Ishikawa (cell line): ENCODE measurements at regions not wholly inside any gene's neighbourhood (a gene's known extent, or its start where the extent isn't known, plus 50 kb on each side); places are given as distances from the start of the nearest gene placed in this dataset.

Experiments used
- CEBPB ChIP-seq: IDR thresholded peaks from 2 replicates; pipeline ENCODE4 v1.6.1; 2012
- CREB1 ChIP-seq: IDR thresholded peaks from 2 replicates; pipeline ENCODE4 v1.6.1; 2012; ENCODE audit warnings: low read depth
- EGR1 ChIP-seq: IDR thresholded peaks from 2 replicates; pipeline ENCODE4 v1.6.1; 2012
- EP300 ChIP-seq: IDR thresholded peaks from 2 replicates; pipeline ENCODE4 v1.6.1; 2012; ENCODE audit warnings: borderline replicate concordance
- FOXM1 ChIP-seq: IDR thresholded peaks from 2 replicates; pipeline ENCODE4 v1.6.1; 2012; ENCODE audit warnings: low read depth, borderline replicate concordance
- NFIC ChIP-seq: IDR thresholded peaks from 2 replicates; pipeline ENCODE4 v1.6.1; 2012
- RAD21 ChIP-seq: IDR thresholded peaks from 2 replicates; pipeline ENCODE4 v1.6.1; 2012; ENCODE audit warnings: low read depth
- TAF1 ChIP-seq: IDR thresholded peaks from 2 replicates; pipeline ENCODE4 v1.6.1; 2012; ENCODE audit warnings: low read depth, mild to moderate bottlenecking
- TCF12 ChIP-seq: IDR thresholded peaks from 2 replicates; pipeline ENCODE4 v1.6.1; 2012; ENCODE audit warnings: low read depth
- TEAD4 ChIP-seq: IDR thresholded peaks from 2 replicates; pipeline ENCODE4 v1.6.1; 2012
- YY1 ChIP-seq: IDR thresholded peaks from 2 replicates; pipeline ENCODE4 v1.6.1; 2012; ENCODE audit warnings: low read depth
- ZBTB7A ChIP-seq: IDR thresholded peaks from 2 replicates; pipeline ENCODE4 v1.6.1; 2012; ENCODE audit warnings: low read depth
- TF ChIP-seq, protein P1 (sequence below): IDR thresholded peaks from 2 replicates; pipeline ENCODE4 v1.6.1; 2012
- TF ChIP-seq, protein P2 (sequence below): IDR thresholded peaks from 2 replicates; pipeline ENCODE4 v1.6.1; 2012; ENCODE audit warnings: low read depth, mild to moderate bottlenecking
- TF ChIP-seq, protein P3 (sequence below): IDR thresholded peaks from 2 replicates; pipeline ENCODE4 v1.6.1; 2012

DNA sequence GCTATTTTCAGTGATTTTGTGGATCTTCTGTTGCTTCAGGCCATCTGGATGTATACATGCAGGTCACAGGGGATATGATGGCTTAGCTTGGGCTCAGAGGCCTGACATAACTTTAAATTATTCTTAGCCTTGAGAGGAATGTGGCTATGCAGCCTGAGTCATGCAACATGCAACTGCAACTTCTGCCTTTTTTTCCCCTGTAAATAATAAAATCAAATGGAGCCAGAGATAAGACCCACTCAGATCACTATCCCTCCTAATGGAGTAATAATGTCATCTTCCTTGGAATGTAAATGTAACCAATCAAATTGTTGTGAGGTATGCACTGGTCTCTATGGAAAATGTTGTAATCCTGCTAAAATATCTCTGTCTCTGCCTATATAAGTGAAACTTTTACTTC lies 54.9 kb downstream of the MAGEB17 start:
- TF ChIP-seq, protein P1, sequence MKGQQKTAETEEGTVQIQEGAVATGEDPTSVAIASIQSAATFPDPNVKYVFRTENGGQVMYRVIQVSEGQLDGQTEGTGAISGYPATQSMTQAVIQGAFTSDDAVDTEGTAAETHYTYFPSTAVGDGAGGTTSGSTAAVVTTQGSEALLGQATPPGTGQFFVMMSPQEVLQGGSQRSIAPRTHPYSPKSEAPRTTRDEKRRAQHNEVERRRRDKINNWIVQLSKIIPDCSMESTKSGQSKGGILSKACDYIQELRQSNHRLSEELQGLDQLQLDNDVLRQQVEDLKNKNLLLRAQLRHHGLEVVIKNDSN, result no peak
- no peak for TF ChIP-seq TCF12
- no peak for TF ChIP-seq CREB1
- TF ChIP-seq NFIC, result no peak
- no peak for TF ChIP-seq TEAD4
- TF ChIP-seq, protein P2, sequence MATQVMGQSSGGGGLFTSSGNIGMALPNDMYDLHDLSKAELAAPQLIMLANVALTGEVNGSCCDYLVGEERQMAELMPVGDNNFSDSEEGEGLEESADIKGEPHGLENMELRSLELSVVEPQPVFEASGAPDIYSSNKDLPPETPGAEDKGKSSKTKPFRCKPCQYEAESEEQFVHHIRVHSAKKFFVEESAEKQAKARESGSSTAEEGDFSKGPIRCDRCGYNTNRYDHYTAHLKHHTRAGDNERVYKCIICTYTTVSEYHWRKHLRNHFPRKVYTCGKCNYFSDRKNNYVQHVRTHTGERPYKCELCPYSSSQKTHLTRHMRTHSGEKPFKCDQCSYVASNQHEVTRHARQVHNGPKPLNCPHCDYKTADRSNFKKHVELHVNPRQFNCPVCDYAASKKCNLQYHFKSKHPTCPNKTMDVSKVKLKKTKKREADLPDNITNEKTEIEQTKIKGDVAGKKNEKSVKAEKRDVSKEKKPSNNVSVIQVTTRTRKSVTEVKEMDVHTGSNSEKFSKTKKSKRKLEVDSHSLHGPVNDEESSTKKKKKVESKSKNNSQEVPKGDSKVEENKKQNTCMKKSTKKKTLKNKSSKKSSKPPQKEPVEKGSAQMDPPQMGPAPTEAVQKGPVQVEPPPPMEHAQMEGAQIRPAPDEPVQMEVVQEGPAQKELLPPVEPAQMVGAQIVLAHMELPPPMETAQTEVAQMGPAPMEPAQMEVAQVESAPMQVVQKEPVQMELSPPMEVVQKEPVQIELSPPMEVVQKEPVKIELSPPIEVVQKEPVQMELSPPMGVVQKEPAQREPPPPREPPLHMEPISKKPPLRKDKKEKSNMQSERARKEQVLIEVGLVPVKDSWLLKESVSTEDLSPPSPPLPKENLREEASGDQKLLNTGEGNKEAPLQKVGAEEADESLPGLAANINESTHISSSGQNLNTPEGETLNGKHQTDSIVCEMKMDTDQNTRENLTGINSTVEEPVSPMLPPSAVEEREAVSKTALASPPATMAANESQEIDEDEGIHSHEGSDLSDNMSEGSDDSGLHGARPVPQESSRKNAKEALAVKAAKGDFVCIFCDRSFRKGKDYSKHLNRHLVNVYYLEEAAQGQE, result no peak
- no peak for TF ChIP-seq ZBTB7A
- no peak for TF ChIP-seq RAD21
- TF ChIP-seq, protein P3, sequence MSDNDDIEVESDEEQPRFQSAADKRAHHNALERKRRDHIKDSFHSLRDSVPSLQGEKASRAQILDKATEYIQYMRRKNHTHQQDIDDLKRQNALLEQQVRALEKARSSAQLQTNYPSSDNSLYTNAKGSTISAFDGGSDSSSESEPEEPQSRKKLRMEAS, result no peak
- no peak for TF ChIP-seq FOXM1
- no peak for TF ChIP-seq EP300
- TF ChIP-seq YY1, result no peak
- TF ChIP-seq TAF1, result no peak
- TF ChIP-seq CEBPB, result no peak
- TF ChIP-seq EGR1, result no peak

DNA sequence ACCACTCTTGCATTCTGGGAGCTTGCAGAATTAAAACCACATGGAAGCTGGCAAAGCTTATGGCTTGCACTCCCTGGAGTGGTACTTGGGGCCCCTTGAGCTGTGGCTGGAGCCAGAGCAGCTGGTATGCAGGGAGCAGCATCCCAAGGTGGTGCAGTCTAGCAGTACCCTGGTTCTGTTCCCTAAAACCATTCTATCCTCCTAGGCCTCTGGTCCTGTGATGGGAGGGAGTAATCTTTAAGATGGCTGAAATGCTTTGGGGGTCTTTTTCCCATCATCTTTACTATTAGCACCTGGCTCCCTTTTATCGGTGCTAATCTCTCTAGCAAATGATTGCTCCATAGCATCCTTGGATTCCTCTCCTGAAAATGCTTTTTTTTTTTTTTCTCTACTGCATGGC lies 56.1 kb downstream of the MAGEB17 start:
- TF ChIP-seq, protein P3, result no peak
- no peak for TF ChIP-seq YY1
- TF ChIP-seq NFIC, result no peak
- TF ChIP-seq TCF12, result no peak
- TF ChIP-seq, protein P2, result no peak
- no peak for TF ChIP-seq TEAD4
- TF ChIP-seq, protein P1, result no peak
- TF ChIP-seq EP300, result no peak
- no peak for TF ChIP-seq CREB1

DNA sequence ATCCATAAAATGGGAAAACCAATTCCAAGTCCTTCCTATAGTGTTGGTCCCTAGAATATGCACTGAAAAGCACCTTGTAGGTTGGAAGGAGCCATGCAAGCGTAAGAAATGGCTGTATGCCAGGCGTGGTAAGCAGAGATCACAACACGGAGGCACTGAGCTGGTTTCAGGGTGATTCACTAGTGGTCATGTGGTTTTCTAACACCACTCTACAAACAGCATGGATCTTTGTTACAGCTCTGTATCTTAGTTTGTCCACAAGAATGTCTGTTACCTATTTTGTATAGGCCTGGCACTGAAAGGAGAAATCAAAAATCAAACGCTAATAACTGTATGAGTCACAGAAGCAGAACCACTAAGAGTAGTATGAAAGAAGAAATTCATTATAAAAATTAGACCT lies 71.9 kb downstream of the MAGEB17 start:
- TF ChIP-seq, protein P3, result no peak
- TF ChIP-seq, protein P1, result no peak
- TF ChIP-seq YY1 (no peak), TEAD4 (no peak), FOXM1 (no peak), TCF12 (no peak), EP300 (no peak), EGR1 (no peak)
- TF ChIP-seq, protein P2, result no peak

DNA sequence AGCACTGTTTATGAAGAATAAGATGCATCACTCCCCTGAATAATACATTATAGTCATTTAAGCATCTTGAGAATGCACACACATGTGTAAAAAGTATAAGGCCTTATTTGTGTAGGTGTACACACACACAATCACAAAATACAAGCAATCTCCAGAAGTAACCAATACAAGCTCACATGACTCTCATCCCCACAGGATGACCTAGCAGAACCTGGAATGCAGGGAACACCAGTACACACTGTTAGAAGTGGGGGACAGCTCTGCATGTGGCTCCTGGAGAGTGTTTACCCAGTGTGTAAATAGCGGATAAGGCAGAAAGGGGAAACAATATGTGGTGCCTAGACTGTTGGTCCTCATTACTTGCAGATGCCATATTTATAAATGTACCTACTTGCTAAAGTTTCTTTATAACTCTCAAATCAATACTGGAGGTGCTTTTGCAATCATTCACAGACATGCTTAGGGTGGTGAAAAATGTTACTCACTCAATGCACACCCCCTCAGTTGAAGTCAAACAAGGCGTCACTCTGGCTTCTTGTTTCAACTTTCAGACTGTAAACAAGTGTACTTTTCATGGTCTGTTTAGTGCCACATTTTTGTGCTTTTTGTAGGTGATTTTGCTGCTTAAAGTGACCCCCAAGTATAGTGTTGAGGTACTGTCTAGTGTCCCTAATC lies 73.1 kb downstream of the MAGEB17 start:
- TF ChIP-seq TCF12 (no peak), CREB1 (no peak), CEBPB (no peak), EGR1 (no peak), TAF1 (no peak), TEAD4 (no peak), ZBTB7A (no peak), EP300 (no peak)
